Omental fat pad (tissue), 3 donors: ENCODE measurements at regions not wholly inside any gene's neighbourhood (a gene's known extent, or its start where the extent isn't known, plus 50 kb on each side); places are given as distances from the start of the nearest gene placed in this dataset.
"Not testable (repeated sequence)": the region's sequence is repeated elsewhere in the genome, so short reads cannot be mapped to it uniquely, and the experiment has no call there.

Source experiments
- ATAC-seq: fragments of 150-250 bp; one replicate; pipeline ENCODE4 v1.9.1; 2016; ENCODE audit warnings: mild to moderate bottlenecking, moderate library complexity; ENCODE audit not compliant: low FRiP score
- DNase-seq: peaks from one replicate; pipeline ENCODE4 v3.0.0-alpha.2; 2019; ENCODE audit warnings: low spot score
- CTCF ChIP-seq, 3 donors: fragments of 450-650 bp; IDR thresholded peaks; one replicate each; pipeline ENCODE4 v1.5.1; 2016 to 2017; ENCODE audit warnings: antibody characterized with exemption in 3 of 3, mild to moderate bottlenecking in 3 of 3, moderate library complexity in 2 of 3

GRCh38 chr12:22803725-22804124 lies 178.8 kb downstream of the ETNK1 start:
- no peak for TF ChIP-seq CTCF (IDR thresholded peaks at IDR 0.05)
- DNase-seq (no peak), ATAC-seq (no peak)

GRCh38 chr12:22808860-22809259 lies 183.9 kb downstream of the ETNK1 start:
- TF ChIP-seq CTCF (IDR thresholded peaks at IDR 0.05): no peak
- no peak for ATAC-seq
- no peak for DNase-seq

GRCh38 chr12:22810036-22810435 lies 185.1 kb downstream of the ETNK1 start:
- no peak for ATAC-seq
- no peak for DNase-seq
- no peak for TF ChIP-seq CTCF (IDR thresholded peaks at IDR 0.05)

GRCh38 chr12:22812531-22812930 lies 187.6 kb downstream of the ETNK1 start:
- no peak for DNase-seq
- no peak for TF ChIP-seq CTCF (IDR thresholded peaks at IDR 0.05)
- ATAC-seq: no peak

- DNase-seq (no peak), ATAC-seq (no peak)
- no peak for TF ChIP-seq CTCF (IDR thresholded peaks at IDR 0.05)
Measured at GRCh38 chr12:22821985-22822384, 197.0 kb downstream of the ETNK1 start.

GRCh38 chr12:22826026-22826425 lies 201.1 kb downstream of the ETNK1 start:
- no peak for DNase-seq
- no peak for TF ChIP-seq CTCF (IDR thresholded peaks at IDR 0.05)
- no peak for ATAC-seq

- ATAC-seq, DNase-seq: not testable (repeated sequence)
Measured at GRCh38 chr12:22826446-22826981, 201.5 kb downstream of the ETNK1 start.

GRCh38 chr12:22828066-22828465 lies 203.1 kb downstream of the ETNK1 start:
- no peak for DNase-seq

More at GRCh38 chr12:22828066-22828465, 203.1 kb downstream of the ETNK1 start:
- no peak for ATAC-seq
- TF ChIP-seq CTCF (IDR thresholded peaks at IDR 0.05): no peak
